Transverse colon (tissue), 3 donors: ENCODE measurements at regions not wholly inside any gene's neighbourhood (a gene's known extent, or its start where the extent isn't known, plus 50 kb on each side); places are given as distances from the start of the nearest gene placed in this dataset.

ENCODE experiments used
- CTCF ChIP-seq, 5 experiments: fragments of 200-600 bp in 3 of 5; fragments of 450-650 bp in 2 of 5; sonication (generic) in 3 of 5; IDR thresholded peaks; 1 replicate in 2 of 5; 2 replicates in 3 of 5; pipeline ENCODE4 v1.5.1; 2016 to 2017; ENCODE audit warnings: antibody characterized with exemption in 5 of 5, inconsistent platforms in 3 of 5, mild to moderate bottlenecking in 2 of 5, moderate library complexity in 1 of 5
- EP300 ChIP-seq: sonication (generic); formaldehyde crosslinking; IDR thresholded peaks from one replicate; pipeline ENCODE4 v1.6.1; 2017; ENCODE audit warnings: antibody characterized with exemption, low read depth
- POLR2A ChIP-seq: fragments of 450-650 bp; IDR thresholded peaks from one replicate; pipeline ENCODE4 v1.6.1; 2016; ENCODE audit warnings: antibody characterized with exemption, mild to moderate bottlenecking, moderate library complexity

- TF ChIP-seq CTCF (IDR thresholded peaks at IDR 0.05) (no peak), EP300 (no peak), POLR2A (no peak)
These were observed 198.1 kb upstream of the SLC39A10 start for GRCh38 chr2:195458936-195459335.
